ENCODE measurements at regions not wholly inside any gene's neighbourhood (a gene's known extent, or its start where the extent isn't known, plus 50 kb on each side); places are given as distances from the start of the nearest gene placed in this dataset.

DNA sequence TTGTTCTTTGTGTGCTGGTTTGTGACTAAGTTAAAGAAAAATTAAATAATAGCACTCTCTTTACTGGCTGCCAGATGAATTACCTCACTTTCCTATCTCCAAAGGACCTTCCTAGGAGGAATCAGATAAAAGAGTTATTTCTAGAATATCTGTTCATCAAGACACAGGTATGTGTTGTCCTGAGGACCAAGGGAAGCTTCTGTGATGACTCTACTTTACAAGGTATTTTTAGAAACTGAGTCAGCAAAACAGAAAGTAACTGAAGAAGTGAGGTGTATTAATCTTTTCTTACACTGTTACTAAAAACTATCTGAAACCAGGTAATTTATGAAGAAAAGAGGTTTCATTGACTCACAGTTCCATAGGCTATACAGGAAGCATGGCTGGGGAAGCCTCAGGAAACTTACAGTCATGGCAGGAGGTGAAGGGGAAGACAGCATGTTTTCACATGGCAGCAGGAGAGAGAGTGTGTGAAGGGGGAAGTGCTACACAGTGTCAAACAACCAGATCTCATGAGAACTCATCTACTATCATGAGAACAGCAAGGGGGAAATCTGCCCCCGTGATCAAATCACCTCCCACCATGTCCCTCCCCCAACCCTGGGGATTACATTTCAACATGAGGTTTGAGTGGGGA, 189.2 kb upstream of the DMAC1 start:
- DNase-seq (ENCODE audit: low read depth): no peak
- no peak overlapping the region for H3K4me3 ChIP-seq (ENCODE audit: low read length)
- TF ChIP-seq, protein P1, sequence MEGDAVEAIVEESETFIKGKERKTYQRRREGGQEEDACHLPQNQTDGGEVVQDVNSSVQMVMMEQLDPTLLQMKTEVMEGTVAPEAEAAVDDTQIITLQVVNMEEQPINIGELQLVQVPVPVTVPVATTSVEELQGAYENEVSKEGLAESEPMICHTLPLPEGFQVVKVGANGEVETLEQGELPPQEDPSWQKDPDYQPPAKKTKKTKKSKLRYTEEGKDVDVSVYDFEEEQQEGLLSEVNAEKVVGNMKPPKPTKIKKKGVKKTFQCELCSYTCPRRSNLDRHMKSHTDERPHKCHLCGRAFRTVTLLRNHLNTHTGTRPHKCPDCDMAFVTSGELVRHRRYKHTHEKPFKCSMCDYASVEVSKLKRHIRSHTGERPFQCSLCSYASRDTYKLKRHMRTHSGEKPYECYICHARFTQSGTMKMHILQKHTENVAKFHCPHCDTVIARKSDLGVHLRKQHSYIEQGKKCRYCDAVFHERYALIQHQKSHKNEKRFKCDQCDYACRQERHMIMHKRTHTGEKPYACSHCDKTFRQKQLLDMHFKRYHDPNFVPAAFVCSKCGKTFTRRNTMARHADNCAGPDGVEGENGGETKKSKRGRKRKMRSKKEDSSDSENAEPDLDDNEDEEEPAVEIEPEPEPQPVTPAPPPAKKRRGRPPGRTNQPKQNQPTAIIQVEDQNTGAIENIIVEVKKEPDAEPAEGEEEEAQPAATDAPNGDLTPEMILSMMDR (IDR thresholded peaks at IDR 0.05; ENCODE audit: insufficient read depth, low read depth, low read length, missing control alignments): no peak

DNA sequence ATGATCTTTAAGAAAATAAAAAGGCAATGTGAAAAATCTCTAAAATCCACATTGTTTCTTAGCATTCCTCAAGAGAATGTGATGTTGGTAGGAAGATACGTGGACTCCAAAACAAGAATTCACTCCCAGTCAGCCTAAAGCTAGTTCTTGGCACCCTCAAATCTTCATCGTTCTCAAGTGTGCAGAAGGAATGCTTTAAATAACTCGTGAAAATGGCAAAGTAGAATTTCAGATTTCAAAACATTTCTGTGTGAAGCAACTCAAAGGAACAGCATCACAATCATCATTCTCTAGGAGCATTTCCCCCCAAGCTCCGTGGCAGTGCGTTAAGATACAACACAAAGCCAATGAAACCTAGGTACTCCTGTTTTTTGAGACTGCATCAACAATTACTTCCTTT, 185.1 kb upstream of the DMAC1 start:
- no peak overlapping the region for H3K4me3 ChIP-seq (ENCODE audit: low read length)
- TF ChIP-seq, protein P1 (IDR thresholded peaks at IDR 0.05; ENCODE audit: insufficient read depth, low read depth, low read length, missing control alignments): no peak
- no peak for DNase-seq (ENCODE audit: low read depth)

DNA sequence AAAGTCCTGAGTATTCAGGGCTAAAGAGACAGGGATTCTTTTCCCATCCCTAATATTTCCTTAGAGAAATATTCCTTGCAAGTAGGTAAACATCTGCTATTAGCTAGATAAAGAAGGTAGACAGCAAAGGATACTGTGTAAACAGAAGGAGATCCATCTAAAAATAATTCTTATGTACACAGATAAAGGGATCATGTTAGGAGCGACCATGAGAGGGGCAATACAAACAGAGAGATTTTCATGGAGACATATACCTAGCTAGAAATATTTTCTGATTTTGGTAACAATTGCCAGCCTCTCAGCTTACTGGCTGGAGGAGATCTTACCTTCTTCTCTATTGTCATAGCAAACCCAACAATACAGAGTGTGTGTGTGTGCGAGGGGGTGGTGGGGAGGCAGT, 184.6 kb upstream of the DMAC1 start:
- no peak for DNase-seq (ENCODE audit: low read depth)
- TF ChIP-seq, protein P1 (IDR thresholded peaks at IDR 0.05; ENCODE audit: insufficient read depth, low read depth, low read length, missing control alignments): no peak
- no peak overlapping the region for H3K4me3 ChIP-seq (ENCODE audit: low read length)

DNA sequence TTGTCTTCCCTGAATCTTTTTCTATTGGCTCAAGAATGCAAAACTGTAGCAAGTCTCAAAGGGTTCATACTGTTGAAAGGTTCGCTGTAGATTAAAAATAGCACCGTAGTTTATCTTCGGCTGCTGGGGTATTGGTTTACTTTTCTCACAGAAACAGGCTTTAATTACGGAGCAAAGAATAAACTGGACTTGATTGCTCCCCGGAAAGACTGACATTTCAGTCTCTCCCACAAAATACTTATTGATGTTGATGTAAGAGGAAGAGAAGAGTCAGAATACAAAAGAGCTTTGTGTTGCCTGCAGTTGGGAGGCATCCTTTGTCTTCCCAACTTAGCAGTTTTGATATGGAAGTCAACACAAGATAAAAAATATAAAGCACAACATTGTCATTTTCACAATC, 183.9 kb upstream of the DMAC1 start:
- H3K4me3 ChIP-seq (ENCODE audit: low read length): no peak overlapping the region
- TF ChIP-seq, protein P1 (IDR thresholded peaks at IDR 0.05; ENCODE audit: insufficient read depth, low read depth, low read length, missing control alignments): no peak
- DNase-seq (ENCODE audit: low read depth): no peak

DNA sequence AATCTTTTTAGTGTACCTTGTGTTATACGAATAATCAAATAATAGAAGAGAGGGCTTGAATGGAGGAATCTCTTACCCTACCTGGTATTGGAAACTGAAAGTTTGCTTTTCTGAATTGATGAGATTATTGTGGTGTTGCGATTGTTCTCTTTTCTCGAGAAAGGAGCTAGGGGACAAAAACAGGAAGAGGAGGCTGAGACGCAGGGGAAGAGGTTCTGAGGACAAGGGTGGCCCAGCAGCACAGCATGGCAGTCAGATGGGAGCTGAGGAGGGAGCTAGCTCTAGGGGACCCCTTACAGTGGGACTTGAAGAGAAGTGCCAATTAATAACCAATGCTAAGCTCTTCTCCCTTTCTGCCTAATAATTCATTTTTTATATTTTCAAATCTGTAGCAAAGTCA, 183.3 kb upstream of the DMAC1 start:
- no peak for DNase-seq (ENCODE audit: low read depth)
- H3K4me3 ChIP-seq (ENCODE audit: low read length): no peak overlapping the region
- TF ChIP-seq, protein P1 (IDR thresholded peaks at IDR 0.05; ENCODE audit: insufficient read depth, low read depth, low read length, missing control alignments): no peak

DNA sequence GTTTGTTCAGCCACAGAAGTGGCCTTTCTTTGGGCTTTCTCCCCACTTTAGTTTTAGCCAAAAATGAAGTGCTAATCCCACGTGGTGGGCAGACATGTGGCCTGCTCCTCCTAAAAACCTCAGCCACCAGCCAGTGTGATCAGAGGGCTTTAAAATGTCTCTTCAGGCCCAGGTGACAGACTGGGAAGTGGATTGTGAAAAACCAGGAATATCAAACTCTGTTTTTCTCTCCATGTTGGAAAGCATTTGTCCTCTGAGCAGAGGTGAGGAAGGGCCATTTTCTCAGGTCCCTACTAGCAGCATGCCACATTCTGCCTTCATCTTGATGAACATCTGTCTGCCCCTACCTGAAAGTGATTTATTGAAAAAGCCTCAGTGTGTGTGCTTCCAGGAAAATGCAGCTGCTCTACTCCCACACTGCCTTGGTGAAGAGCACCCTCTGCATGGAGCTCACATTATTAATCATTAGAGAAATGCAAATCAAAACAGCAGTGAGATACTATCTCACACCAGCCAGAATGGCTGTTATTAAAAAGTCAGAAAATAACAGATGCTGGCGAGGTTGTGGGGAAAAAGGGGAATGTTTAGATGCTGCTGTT, 181.2 kb upstream of the DMAC1 start:
- no peak for DNase-seq (ENCODE audit: low read depth)
- H3K4me3 ChIP-seq (ENCODE audit: low read length): no peak overlapping the region
- TF ChIP-seq, protein P1 (IDR thresholded peaks at IDR 0.05; ENCODE audit: insufficient read depth, low read depth, low read length, missing control alignments): no peak

DNA sequence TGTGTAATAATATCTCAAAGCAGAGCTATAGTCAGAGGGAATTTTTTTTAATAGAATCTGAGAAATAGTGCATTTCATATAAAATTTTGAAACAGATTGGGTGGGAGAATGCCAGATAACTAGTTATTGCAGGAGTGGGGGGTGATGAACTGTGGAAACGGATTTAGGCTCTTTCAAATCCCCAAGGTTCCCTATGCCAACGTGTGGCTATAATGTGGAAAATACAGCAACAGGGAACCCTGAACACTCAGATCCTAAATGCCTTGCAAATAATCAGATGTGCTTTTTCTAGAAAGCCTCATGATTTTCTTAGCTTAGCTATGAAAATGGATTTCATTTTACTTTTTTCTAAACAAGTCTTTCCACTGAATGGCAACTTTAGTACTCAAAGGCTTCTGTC, 180.5 kb upstream of the DMAC1 start:
- TF ChIP-seq, protein P1 (IDR thresholded peaks at IDR 0.05; ENCODE audit: insufficient read depth, low read depth, low read length, missing control alignments): no peak
- no peak for DNase-seq (ENCODE audit: low read depth)
- H3K4me3 ChIP-seq (ENCODE audit: low read length): no peak overlapping the region

Measured in epithelial cell of esophagus (primary cell).